Natural killer cell (primary cell): ENCODE measurements at regions not wholly inside any gene's neighbourhood (a gene's known extent, or its start where the extent isn't known, plus 50 kb on each side); places are given as distances from the start of the nearest gene placed in this dataset.

ENCODE experiments used
- ATAC-seq, 3 donors: fragments of 150-1000 bp in 2 of 3; fragments of 200-7000 bp in 1 of 3; cut with Tn5 transposase; 1 replicate in 1 of 3; 2 replicates in 2 of 3; pipeline ENCODE4 v1.10.0; 2021; ENCODE audit warnings: mild to moderate bottlenecking in 2 of 3, moderate library complexity in 2 of 3
- DNase-seq, 2 donors: peaks; one replicate each; pipeline versions ENCODE4 v3.0.0 to v3.0.0-alpha.2; 2013 to 2021; ENCODE audit warnings: mixed read lengths in 1 of 2
- H3K27ac ChIP-seq: one replicate; pipeline ENCODE4 v1.5.1; 2013; ENCODE audit warnings: mild to moderate bottlenecking, low read length
- H3K27me3 ChIP-seq: one replicate; pipeline ENCODE4 v1.6.1; 2013; ENCODE audit warnings: low read length; ENCODE audit not compliant: control insufficient read depth, insufficient read depth
- H3K36me3 ChIP-seq: one replicate; pipeline ENCODE4 v1.6.1; 2013; ENCODE audit warnings: low read length; ENCODE audit not compliant: control insufficient read depth, insufficient read depth
- H3K4me1 ChIP-seq: one replicate; pipeline ENCODE4 v1.6.1; 2013; ENCODE audit warnings: low read length; ENCODE audit not compliant: control insufficient read depth, insufficient read depth
- H3K4me3 ChIP-seq: one replicate; pipeline ENCODE4 v1.5.1; 2013; ENCODE audit warnings: low read length
- H3K9me3 ChIP-seq: one replicate; pipeline ENCODE4 v1.6.1; 2013; ENCODE audit warnings: low read length; ENCODE audit not compliant: control insufficient read depth, insufficient read depth
- H3K27ac Mint-ChIP-seq, 2 donors: one replicate each; pipeline ENCODE4 v1.8.0; 2022; ENCODE audit warnings: mild to moderate bottlenecking in 2 of 2, mixed read lengths in 2 of 2, moderate library complexity in 1 of 2
- H3K27me3 Mint-ChIP-seq, 2 donors: one replicate each; pipeline ENCODE4 v1.8.0; 2022; ENCODE audit warnings: low read depth in 2 of 2, mixed read lengths in 2 of 2
- H3K36me3 Mint-ChIP-seq: one replicate; pipeline ENCODE4 v1.8.0; 2022; ENCODE audit warnings: mixed read lengths
- H3K4me1 Mint-ChIP-seq, 2 donors: one replicate each; pipeline ENCODE4 v1.8.0; 2022; ENCODE audit warnings: mixed read lengths in 2 of 2
- H3K4me3 Mint-ChIP-seq: one replicate; pipeline ENCODE4 v1.8.0; 2022; ENCODE audit warnings: mild to moderate bottlenecking, moderate library complexity, mixed read lengths
- H3K9me3 Mint-ChIP-seq, 2 donors: one replicate each; pipeline ENCODE4 v1.8.0; 2022; ENCODE audit warnings: mixed read lengths in 2 of 2
- WGBS: methylation state at CpG from one replicate; pipeline ENCODE4 v1.1.7; 2013; ENCODE audit warnings: missing lambda C conversion rate; ENCODE audit not compliant: insufficient coverage; 5-methylcytosine and 5-hydroxymethylcytosine counted together
- intact Hi-C: fragments of 100-400 bp; cut with micrococcal nuclease; formaldehyde crosslinking; loops from one replicate; pipeline ENCODE4 v1.14.2; 2022
- TF ChIP-seq, protein P1 (sequence below): fragments of 200-600 bp; IDR thresholded peaks from one replicate; pipeline ENCODE4 v1.8.0; 2022; ENCODE audit warnings: antibody characterized with exemption

DNA sequence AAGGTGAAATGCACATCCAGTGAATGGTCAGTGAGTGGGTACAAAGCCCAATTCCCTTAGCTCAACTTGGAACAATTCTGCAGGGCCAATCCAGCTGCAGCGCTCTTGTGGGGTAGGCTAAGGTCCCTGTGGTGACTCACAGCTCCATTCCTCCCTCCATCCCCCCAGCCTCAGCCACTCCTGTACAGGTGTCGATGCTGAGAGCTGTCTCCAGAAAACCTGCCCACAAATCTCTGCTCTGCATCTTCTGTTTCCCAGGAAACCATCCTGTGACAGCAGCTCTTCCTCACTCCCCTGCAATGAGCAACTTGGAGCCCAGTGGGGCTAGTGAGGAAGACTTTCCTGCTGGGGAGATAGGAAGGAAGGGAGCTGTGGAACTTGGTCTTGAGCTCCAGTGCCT, 244.7 kb upstream of the GPR26 start:
- Mint-ChIP-seq H3K4me1 (no peaks in the 10 kb centered on the region), H3K4me3 (no peak overlapping the region), H3K27ac (no peak overlapping the region), H3K27me3 (peaks cover 3 to 24% of the 10 kb centered on the region in 2 donors), H3K9me3 (no peaks in the 10 kb centered on the region), H3K36me3 (no peaks in the 10 kb centered on the region)
- ATAC-seq, result no peak
- H3K27ac ChIP-seq, result no peak overlapping the region
- H3K27me3 ChIP-seq, result peaks cover 3% of the 10 kb centered on the region
- H3K4me3 ChIP-seq, result no peak overlapping the region
- intact Hi-C loops, result no loop called here
- 87% methylated on average over 2 of the region's 2 CpGs for WGBS
- TF ChIP-seq, protein P1, sequence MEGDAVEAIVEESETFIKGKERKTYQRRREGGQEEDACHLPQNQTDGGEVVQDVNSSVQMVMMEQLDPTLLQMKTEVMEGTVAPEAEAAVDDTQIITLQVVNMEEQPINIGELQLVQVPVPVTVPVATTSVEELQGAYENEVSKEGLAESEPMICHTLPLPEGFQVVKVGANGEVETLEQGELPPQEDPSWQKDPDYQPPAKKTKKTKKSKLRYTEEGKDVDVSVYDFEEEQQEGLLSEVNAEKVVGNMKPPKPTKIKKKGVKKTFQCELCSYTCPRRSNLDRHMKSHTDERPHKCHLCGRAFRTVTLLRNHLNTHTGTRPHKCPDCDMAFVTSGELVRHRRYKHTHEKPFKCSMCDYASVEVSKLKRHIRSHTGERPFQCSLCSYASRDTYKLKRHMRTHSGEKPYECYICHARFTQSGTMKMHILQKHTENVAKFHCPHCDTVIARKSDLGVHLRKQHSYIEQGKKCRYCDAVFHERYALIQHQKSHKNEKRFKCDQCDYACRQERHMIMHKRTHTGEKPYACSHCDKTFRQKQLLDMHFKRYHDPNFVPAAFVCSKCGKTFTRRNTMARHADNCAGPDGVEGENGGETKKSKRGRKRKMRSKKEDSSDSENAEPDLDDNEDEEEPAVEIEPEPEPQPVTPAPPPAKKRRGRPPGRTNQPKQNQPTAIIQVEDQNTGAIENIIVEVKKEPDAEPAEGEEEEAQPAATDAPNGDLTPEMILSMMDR, result no peak
- DNase-seq, result no peak
- H3K4me1 ChIP-seq, result no peaks in the 10 kb centered on the region
- H3K9me3 ChIP-seq, result no peaks in the 10 kb centered on the region
- no peaks in the 10 kb centered on the region for H3K36me3 ChIP-seq

DNA sequence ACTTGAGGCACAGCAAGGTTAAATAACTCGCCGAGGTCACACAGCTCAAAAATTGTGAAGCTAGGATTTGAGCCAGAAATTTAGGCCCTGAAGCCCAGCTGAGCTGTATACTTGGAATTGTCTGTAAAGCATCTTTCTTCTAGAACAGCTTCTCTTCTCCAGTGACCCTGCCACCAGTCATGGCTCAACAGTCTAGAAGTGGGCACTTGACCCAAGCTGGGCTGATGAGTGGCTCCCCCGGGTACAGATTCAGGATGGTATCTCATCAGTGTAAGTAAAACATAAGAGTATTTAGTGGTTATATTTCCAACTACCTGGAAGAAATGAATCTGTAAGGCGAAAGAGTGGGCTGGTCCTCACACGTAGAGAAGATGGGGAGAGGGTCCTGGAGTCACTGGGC, 243.9 kb upstream of the GPR26 start:
- Histone ChIP-seq H3K27ac (no peak overlapping the region), H3K36me3 (no peaks in the 10 kb centered on the region), H3K9me3 (no peaks in the 10 kb centered on the region), H3K4me1 (no peaks in the 10 kb centered on the region), H3K27me3 (no peaks in the 10 kb centered on the region), H3K4me3 (no peak overlapping the region)
- no peak for DNase-seq
- no peak for ATAC-seq
- H3K9me3 Mint-ChIP-seq, result no peaks in the 10 kb centered on the region
- H3K27ac Mint-ChIP-seq, result no peak overlapping the region
- TF ChIP-seq, protein P1, result no peak
- H3K4me1 Mint-ChIP-seq, result no peaks in the 10 kb centered on the region
- intact Hi-C loops, result no loop called here
- no peaks in the 10 kb centered on the region for H3K36me3 Mint-ChIP-seq
- peaks cover 3 to 23% of the 10 kb centered on the region in 2 donors for H3K27me3 Mint-ChIP-seq
- WGBS, result 84% methylated on average over 4 of the region's 5 CpGs
- no peak overlapping the region for H3K4me3 Mint-ChIP-seq

DNA sequence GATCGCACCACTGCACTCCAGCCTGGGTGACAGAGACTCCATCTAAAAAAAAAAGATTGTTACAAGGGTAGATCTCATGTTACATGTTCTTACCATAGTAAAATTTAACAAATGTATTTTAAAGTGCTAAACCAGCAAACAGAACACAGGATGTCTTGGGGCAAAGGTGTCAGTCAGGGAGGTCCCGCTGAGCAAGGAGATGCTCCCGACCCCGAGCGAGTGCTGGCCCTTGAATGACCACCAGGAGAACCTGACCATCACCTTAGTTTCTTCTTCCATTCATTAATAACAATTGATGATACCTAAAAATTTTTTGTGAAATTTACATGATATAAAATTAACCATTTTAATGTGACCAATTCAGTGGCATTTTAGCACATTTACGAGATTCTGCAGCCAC, 241.6 kb upstream of the GPR26 start:
- H3K4me1 ChIP-seq, result no peaks in the 10 kb centered on the region
- no peaks in the 10 kb centered on the region for H3K36me3 ChIP-seq
- 83% methylated on average over 6 of the region's 6 CpGs for WGBS
- H3K9me3 ChIP-seq, result no peaks in the 10 kb centered on the region
- ATAC-seq (no peak), DNase-seq (no peak)
- no peak overlapping the region for H3K27ac ChIP-seq
- H3K27me3 ChIP-seq, result no peaks in the 10 kb centered on the region
- intact Hi-C loops, result no loop called here
- Mint-ChIP-seq H3K4me3 (no peak overlapping the region), H3K27me3 (peaks cover 3 to 34% of the 10 kb centered on the region in 2 donors), H3K4me1 (no peaks in the 10 kb centered on the region), H3K9me3 (no peaks in the 10 kb centered on the region), H3K27ac (no peak overlapping the region), H3K36me3 (no peaks in the 10 kb centered on the region)
- no peak overlapping the region for H3K4me3 ChIP-seq
- TF ChIP-seq, protein P1, result no peak

DNA sequence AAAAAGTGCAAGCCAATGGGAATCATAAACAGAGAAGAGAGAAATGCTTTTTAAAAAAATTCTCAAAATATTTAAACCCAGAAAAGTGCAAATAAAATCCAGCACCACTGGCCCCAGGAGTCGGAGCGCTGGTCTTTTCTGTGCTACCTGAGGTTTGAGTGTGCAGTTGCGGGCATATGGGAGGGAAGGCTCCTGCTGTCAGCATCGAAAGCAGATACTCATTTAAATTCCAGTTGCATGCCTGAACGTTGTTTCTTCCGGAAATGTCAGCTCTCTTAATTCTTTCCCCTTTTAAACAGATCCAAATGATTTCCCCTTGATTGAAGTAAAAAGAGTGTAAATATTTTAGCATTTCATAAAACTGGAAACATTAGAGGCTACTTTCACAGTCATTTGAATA, 240.5 kb upstream of the GPR26 start:
- TF ChIP-seq, protein P1, result no peak
- H3K36me3 Mint-ChIP-seq, result no peaks in the 10 kb centered on the region
- Histone ChIP-seq H3K4me3 (no peak overlapping the region), H3K36me3 (no peaks in the 10 kb centered on the region), H3K27ac (no peak overlapping the region), H3K9me3 (no peaks in the 10 kb centered on the region), H3K27me3 (no peaks in the 10 kb centered on the region), H3K4me1 (no peaks in the 10 kb centered on the region)
- H3K4me3 Mint-ChIP-seq, result no peak overlapping the region
- no peak for ATAC-seq
- DNase-seq, result no peak
- intact Hi-C loops, result no loop called here
- 76% methylated on average over 4 of the region's 6 CpGs for WGBS
- no peaks in the 10 kb centered on the region for H3K4me1 Mint-ChIP-seq
- no peaks in the 10 kb centered on the region for H3K9me3 Mint-ChIP-seq
- peaks cover 3 to 46% of the 10 kb centered on the region in 2 donors for H3K27me3 Mint-ChIP-seq
- H3K27ac Mint-ChIP-seq, result no peak overlapping the region
